ENCODE measurements at regions not wholly inside any gene's neighbourhood (a gene's known extent, or its start where the extent isn't known, plus 50 kb on each side); places are given as distances from the start of the nearest gene placed in this dataset.

GRCh38 chr11:38274031-38274430, 1676.0 kb upstream of the RAG2 start:
- Histone ChIP-seq H3K27ac (no peak overlapping the region), H3K4me1 (no peaks in the 10 kb centered on the region), H3K4me3 (no peak overlapping the region), H3K9me3 (no peaks in the 10 kb centered on the region), H3K4me2 (no peak overlapping the region)
- FAIRE-seq = no peak
- 36% methylated on average over 2 of the region's 2 CpGs for WGBS (ENCODE audit: missing lambda C conversion rate)
- ChIA-PET CTCF (no interaction called here), POLR2A (no interaction called here)
- no peak for ATAC-seq
- no peak for TF ChIP-seq EHMT2 (IDR thresholded peaks at IDR 0.05; ENCODE audit: low read depth)
- no peak for DNase-seq (ENCODE audit: low read depth in 1 of 2, low spot score in 1 of 2)

- DNase-seq (ENCODE audit: low read depth in 1 of 2, low spot score in 1 of 2) = no peak
- no peak overlapping the region for H3K4me3 ChIP-seq
- no peak for FAIRE-seq
- WGBS (ENCODE audit: missing lambda C conversion rate) = 10% methylated on average over 4 of the region's 4 CpGs
- H3K27ac ChIP-seq = no peak overlapping the region
- H3K4me1 ChIP-seq = no peaks in the 10 kb centered on the region
- no peak overlapping the region for H3K4me2 ChIP-seq
- ATAC-seq = no peak
- CTCF ChIA-PET = no interaction called here
- no peak for TF ChIP-seq ELK1 (IDR thresholded peaks at IDR 0.05; ENCODE audit: low read depth, low read length)
- no peak for TF ChIP-seq HOXB5 (CRISPR knock-in tag; IDR thresholded peaks at IDR 0.05)
- TF ChIP-seq PHF8 (IDR thresholded peaks at IDR 0.05; ENCODE audit: borderline replicate concordance, low read depth) = no peak
- no peak for TF ChIP-seq NFE2L2 (conservative IDR thresholded peaks at IDR 0.05; ENCODE audit: low read length)
- H3K9me3 ChIP-seq = no peaks in the 10 kb centered on the region
- POLR2A ChIA-PET = no interaction called here
Observed at GRCh38 chr11:38272376-38272775, 1674.3 kb upstream of the RAG2 start.

GRCh38 chr11:38266691-38267090, 1668.7 kb upstream of the RAG2 start:
- ATAC-seq = no peak
- Histone ChIP-seq H3K27ac (no peak overlapping the region), H3K4me2 (no peak overlapping the region), H3K4me3 (no peak overlapping the region), H3K4me1 (no peaks in the 10 kb centered on the region), H3K9me3 (no peaks in the 10 kb centered on the region)
- ChIA-PET POLR2A (no interaction called here), CTCF (no interaction called here)
- DNase-seq (ENCODE audit: low read depth in 1 of 2, low spot score in 1 of 2) = no peak
- TF ChIP-seq, protein P1, sequence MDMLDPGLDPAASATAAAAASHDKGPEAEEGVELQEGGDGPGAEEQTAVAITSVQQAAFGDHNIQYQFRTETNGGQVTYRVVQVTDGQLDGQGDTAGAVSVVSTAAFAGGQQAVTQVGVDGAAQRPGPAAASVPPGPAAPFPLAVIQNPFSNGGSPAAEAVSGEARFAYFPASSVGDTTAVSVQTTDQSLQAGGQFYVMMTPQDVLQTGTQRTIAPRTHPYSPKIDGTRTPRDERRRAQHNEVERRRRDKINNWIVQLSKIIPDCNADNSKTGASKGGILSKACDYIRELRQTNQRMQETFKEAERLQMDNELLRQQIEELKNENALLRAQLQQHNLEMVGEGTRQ (IDR thresholded peaks at IDR 0.05) = no peak
- TF ChIP-seq HEYL (CRISPR knock-in tag; IDR thresholded peaks at IDR 0.05) = no peak
- TF ChIP-seq, protein P2, sequence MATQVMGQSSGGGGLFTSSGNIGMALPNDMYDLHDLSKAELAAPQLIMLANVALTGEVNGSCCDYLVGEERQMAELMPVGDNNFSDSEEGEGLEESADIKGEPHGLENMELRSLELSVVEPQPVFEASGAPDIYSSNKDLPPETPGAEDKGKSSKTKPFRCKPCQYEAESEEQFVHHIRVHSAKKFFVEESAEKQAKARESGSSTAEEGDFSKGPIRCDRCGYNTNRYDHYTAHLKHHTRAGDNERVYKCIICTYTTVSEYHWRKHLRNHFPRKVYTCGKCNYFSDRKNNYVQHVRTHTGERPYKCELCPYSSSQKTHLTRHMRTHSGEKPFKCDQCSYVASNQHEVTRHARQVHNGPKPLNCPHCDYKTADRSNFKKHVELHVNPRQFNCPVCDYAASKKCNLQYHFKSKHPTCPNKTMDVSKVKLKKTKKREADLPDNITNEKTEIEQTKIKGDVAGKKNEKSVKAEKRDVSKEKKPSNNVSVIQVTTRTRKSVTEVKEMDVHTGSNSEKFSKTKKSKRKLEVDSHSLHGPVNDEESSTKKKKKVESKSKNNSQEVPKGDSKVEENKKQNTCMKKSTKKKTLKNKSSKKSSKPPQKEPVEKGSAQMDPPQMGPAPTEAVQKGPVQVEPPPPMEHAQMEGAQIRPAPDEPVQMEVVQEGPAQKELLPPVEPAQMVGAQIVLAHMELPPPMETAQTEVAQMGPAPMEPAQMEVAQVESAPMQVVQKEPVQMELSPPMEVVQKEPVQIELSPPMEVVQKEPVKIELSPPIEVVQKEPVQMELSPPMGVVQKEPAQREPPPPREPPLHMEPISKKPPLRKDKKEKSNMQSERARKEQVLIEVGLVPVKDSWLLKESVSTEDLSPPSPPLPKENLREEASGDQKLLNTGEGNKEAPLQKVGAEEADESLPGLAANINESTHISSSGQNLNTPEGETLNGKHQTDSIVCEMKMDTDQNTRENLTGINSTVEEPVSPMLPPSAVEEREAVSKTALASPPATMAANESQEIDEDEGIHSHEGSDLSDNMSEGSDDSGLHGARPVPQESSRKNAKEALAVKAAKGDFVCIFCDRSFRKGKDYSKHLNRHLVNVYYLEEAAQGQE (IDR thresholded peaks at IDR 0.05) = no peak
- TF ChIP-seq GATA3 (IDR thresholded peaks at IDR 0.05; ENCODE audit: borderline replicate concordance) = no peak
- no peak for TF ChIP-seq EP300 (IDR thresholded peaks at IDR 0.05)
- TF ChIP-seq, protein P3, sequence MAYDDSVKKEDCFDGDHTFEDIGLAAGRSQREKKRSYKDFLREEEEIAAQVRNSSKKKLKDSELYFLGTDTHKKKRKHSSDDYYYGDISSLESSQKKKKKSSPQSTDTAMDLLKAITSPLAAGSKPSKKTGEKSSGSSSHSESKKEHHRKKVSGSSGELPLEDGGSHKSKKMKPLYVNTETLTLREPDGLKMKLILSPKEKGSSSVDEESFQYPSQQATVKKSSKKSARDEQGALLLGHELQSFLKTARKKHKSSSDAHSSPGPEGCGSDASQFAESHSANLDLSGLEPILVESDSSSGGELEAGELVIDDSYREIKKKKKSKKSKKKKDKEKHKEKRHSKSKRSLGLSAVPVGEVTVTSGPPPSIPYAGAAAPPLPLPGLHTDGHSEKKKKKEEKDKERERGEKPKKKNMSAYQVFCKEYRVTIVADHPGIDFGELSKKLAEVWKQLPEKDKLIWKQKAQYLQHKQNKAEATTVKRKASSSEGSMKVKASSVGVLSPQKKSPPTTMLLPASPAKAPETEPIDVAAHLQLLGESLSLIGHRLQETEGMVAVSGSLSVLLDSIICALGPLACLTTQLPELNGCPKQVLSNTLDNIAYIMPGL (CRISPR knock-in tag; IDR thresholded peaks at IDR 0.05; ENCODE audit: borderline replicate concordance) = no peak
- no peak for TF ChIP-seq RAD21 (conservative IDR thresholded peaks at IDR 0.05 in 1 of 2, IDR thresholded peaks at IDR 0.05 in 1 of 2)
- TF ChIP-seq HOXA7 (CRISPR knock-in tag; IDR thresholded peaks at IDR 0.05) = no peak
- TF ChIP-seq CHD2 (IDR thresholded peaks at IDR 0.05; ENCODE audit: low read length, partially characterized antibody) = no peak
- TF ChIP-seq, protein P4, sequence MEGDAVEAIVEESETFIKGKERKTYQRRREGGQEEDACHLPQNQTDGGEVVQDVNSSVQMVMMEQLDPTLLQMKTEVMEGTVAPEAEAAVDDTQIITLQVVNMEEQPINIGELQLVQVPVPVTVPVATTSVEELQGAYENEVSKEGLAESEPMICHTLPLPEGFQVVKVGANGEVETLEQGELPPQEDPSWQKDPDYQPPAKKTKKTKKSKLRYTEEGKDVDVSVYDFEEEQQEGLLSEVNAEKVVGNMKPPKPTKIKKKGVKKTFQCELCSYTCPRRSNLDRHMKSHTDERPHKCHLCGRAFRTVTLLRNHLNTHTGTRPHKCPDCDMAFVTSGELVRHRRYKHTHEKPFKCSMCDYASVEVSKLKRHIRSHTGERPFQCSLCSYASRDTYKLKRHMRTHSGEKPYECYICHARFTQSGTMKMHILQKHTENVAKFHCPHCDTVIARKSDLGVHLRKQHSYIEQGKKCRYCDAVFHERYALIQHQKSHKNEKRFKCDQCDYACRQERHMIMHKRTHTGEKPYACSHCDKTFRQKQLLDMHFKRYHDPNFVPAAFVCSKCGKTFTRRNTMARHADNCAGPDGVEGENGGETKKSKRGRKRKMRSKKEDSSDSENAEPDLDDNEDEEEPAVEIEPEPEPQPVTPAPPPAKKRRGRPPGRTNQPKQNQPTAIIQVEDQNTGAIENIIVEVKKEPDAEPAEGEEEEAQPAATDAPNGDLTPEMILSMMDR (IDR thresholded peaks at IDR 0.05) = no peak
- TF ChIP-seq ZNF302 (CRISPR knock-in tag; IDR thresholded peaks at IDR 0.05) = no peak
- no peak for TF ChIP-seq JUNB (IDR thresholded peaks at IDR 0.05)
- 1% methylated on average over 3 of the region's 3 CpGs for WGBS (ENCODE audit: missing lambda C conversion rate)
- FAIRE-seq = no peak
